ENCODE measurements at regions not wholly inside any gene's neighbourhood (a gene's known extent, or its start where the extent isn't known, plus 50 kb on each side); places are given as distances from the start of the nearest gene placed in this dataset.

DNA sequence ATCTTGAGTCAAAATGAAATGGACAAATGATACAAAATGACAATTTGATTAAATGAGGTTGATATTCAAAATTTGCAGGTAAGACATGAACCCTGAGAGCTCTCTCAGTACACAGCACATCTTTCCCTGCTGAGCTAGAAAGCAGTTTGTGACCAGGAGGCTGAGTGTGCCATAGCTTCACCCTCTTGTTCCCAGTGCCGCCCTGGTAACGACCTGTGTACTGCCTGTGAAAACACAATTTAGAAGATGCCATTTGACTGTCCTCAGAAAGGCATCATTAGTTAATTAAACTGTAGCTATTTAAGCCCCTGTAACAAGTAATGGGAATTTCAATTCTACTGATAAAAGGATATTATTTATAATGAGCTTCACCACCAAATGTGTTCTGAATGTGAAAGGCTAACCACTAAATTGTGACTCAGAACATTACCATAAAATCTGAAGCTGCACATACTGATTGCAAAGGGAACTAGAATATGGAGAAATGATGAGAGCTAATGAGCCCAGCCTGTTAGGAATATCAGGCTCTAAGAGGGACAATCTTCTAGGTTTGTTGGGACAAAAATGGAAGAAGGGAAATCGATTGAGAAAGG, 212.9 kb upstream of the ARPP21 start:
- TF ChIP-seq POLR2A (IDR thresholded peaks at IDR 0.05): no peak
- TF ChIP-seq, protein P1, sequence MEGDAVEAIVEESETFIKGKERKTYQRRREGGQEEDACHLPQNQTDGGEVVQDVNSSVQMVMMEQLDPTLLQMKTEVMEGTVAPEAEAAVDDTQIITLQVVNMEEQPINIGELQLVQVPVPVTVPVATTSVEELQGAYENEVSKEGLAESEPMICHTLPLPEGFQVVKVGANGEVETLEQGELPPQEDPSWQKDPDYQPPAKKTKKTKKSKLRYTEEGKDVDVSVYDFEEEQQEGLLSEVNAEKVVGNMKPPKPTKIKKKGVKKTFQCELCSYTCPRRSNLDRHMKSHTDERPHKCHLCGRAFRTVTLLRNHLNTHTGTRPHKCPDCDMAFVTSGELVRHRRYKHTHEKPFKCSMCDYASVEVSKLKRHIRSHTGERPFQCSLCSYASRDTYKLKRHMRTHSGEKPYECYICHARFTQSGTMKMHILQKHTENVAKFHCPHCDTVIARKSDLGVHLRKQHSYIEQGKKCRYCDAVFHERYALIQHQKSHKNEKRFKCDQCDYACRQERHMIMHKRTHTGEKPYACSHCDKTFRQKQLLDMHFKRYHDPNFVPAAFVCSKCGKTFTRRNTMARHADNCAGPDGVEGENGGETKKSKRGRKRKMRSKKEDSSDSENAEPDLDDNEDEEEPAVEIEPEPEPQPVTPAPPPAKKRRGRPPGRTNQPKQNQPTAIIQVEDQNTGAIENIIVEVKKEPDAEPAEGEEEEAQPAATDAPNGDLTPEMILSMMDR (IDR thresholded peaks at IDR 0.05 in 8 of 11, conservative IDR thresholded peaks at IDR 0.05 in 3 of 11): no peak
- no peak for TF ChIP-seq POLR2AphosphoS5 (IDR thresholded peaks at IDR 0.05)

Data from spleen (tissue), 7 donors.